Amniotic epithelial cell (primary cell): ENCODE measurements at regions not wholly inside any gene's neighbourhood (a gene's known extent, or its start where the extent isn't known, plus 50 kb on each side); places are given as distances from the start of the nearest gene placed in this dataset.

Experiments
- DNase-seq: peaks from one replicate; pipeline ENCODE4 v3.0.0-alpha.2; 2010; ENCODE audit warnings: low read depth

- DNase-seq, result no peak
Measured at GRCh38 chr2:5401115-5401657, 291.0 kb upstream of the SOX11 start.

GRCh38 chr2:5403392-5403791, 288.8 kb upstream of the SOX11 start:
- no peak for DNase-seq

- no peak for DNase-seq
Measured at GRCh38 chr2:5409898-5410381, 282.2 kb upstream of the SOX11 start.

- no peak for DNase-seq
Measured at GRCh38 chr2:5410991-5411700, 281.0 kb upstream of the SOX11 start.

- DNase-seq, result no peak
Measured at GRCh38 chr2:5412001-5412400, 280.2 kb upstream of the SOX11 start.

- DNase-seq, result no peak
Measured at GRCh38 chr2:5433855-5434254, 258.3 kb upstream of the SOX11 start.

- no peak for DNase-seq
Measured at GRCh38 chr2:5437375-5437774, 254.8 kb upstream of the SOX11 start.

GRCh38 chr2:5440174-5440573, 252.0 kb upstream of the SOX11 start:
- no peak for DNase-seq

- DNase-seq, result no peak
Measured at GRCh38 chr2:5442736-5443135, 249.4 kb upstream of the SOX11 start.

GRCh38 chr2:5444168-5444567, 248.0 kb upstream of the SOX11 start:
- no peak for DNase-seq

- DNase-seq, result no peak
Measured at GRCh38 chr2:5444854-5445253, 247.3 kb upstream of the SOX11 start.

GRCh38 chr2:5449867-5450266, 242.3 kb upstream of the SOX11 start:
- DNase-seq, result no peak

- no peak for DNase-seq
Measured at GRCh38 chr2:5453220-5454050, 238.7 kb upstream of the SOX11 start.

GRCh38 chr2:5454051-5454390, 238.2 kb upstream of the SOX11 start:
- no peak for DNase-seq

- DNase-seq, result no peak
Measured at GRCh38 chr2:5459041-5459440, 233.1 kb upstream of the SOX11 start.

GRCh38 chr2:5464657-5465056, 227.5 kb upstream of the SOX11 start:
- no peak for DNase-seq

- DNase-seq, result no peak
Measured at GRCh38 chr2:5465859-5466258, 226.3 kb upstream of the SOX11 start.

GRCh38 chr2:5467178-5467905, 224.8 kb upstream of the SOX11 start:
- DNase-seq, result no peak

GRCh38 chr2:5472673-5473072, 219.5 kb upstream of the SOX11 start:
- DNase-seq, result no peak

GRCh38 chr2:5473635-5474034, 218.5 kb upstream of the SOX11 start:
- DNase-seq, result no peak

GRCh38 chr2:5474716-5475115, 217.5 kb upstream of the SOX11 start:
- DNase-seq, result no peak

- DNase-seq, result no peak
Measured at GRCh38 chr2:5479265-5479928, 212.8 kb upstream of the SOX11 start.
